Gastroesophageal sphincter (tissue), 4 donors: ENCODE measurements at regions not wholly inside any gene's neighbourhood (a gene's known extent, or its start where the extent isn't known, plus 50 kb on each side); places are given as distances from the start of the nearest gene placed in this dataset.

ENCODE experiments used
- ATAC-seq: fragments of 150-250 bp; one replicate; pipeline ENCODE4 v1.9.1; 2016; ENCODE audit warnings: mild to moderate bottlenecking, moderate library complexity
- H3K27ac ChIP-seq, 4 donors: fragments of 200-600 bp; sonication (generic) in 3 of 4; 1 replicate in 3 of 4; 2 replicates in 1 of 4; pipeline ENCODE4 v1.5.1; 2016 to 2019
- H3K27me3 ChIP-seq: fragments of 200-600 bp; sonication (generic); one replicate; pipeline ENCODE4 v1.5.1; 2019
- H3K36me3 ChIP-seq, 2 donors: fragments of 200-600 bp; sonication (generic); one replicate each; pipeline ENCODE4 v1.5.1; 2019; ENCODE audit warnings: control low read depth in 1 of 2
- H3K4me1 ChIP-seq, 3 donors: fragments of 200-600 bp; sonication (generic); 1 replicate in 2 of 3; 2 replicates in 1 of 3; pipeline ENCODE4 v1.5.1; 2016 to 2019; ENCODE audit warnings: control low read depth in 2 of 3
- H3K4me3 ChIP-seq, 2 donors: fragments of 200-600 bp; sonication (generic); one replicate each; pipeline ENCODE4 v1.5.1; 2019; ENCODE audit warnings: mild to moderate bottlenecking in 1 of 2, moderate library complexity in 1 of 2
- H3K9me3 ChIP-seq, 3 donors: fragments of 200-600 bp; sonication (generic); one replicate each; pipeline ENCODE4 v1.5.1; 2017 to 2019; ENCODE audit warnings: control low read depth in 2 of 3
- EP300 ChIP-seq: sonication (generic); formaldehyde crosslinking; IDR thresholded peaks from one replicate; pipeline ENCODE4 v1.6.1; 2017; ENCODE audit warnings: antibody characterized with exemption, mild to moderate bottlenecking
- POLR2A ChIP-seq, 2 donors: fragments of 450-650 bp; IDR thresholded peaks; one replicate each; pipeline ENCODE4 v1.6.1; 2017; ENCODE audit warnings: antibody characterized with exemption in 2 of 2, mild to moderate bottlenecking in 2 of 2, moderate library complexity in 1 of 2
- POLR2AphosphoS5 ChIP-seq: sonication (generic); formaldehyde crosslinking; IDR thresholded peaks from one replicate; pipeline ENCODE4 v1.6.1; 2017; ENCODE audit warnings: antibody characterized with exemption
- WGBS, 2 donors: methylation state at CpG; one replicate each; pipeline ENCODE4 v1.1.5; 2018; ENCODE audit warnings: low coverage in 1 of 2; 5-methylcytosine and 5-hydroxymethylcytosine counted together
- TF ChIP-seq, protein P1 (sequence below), 4 experiments: fragments of 200-600 bp in 2 of 4; fragments of 450-650 bp in 2 of 4; sonication (generic) in 1 of 4; IDR thresholded peaks; one replicate each; pipeline ENCODE4 v1.5.1; 2017 to 2019; ENCODE audit warnings: antibody characterized with exemption in 4 of 4, mild to moderate bottlenecking in 2 of 4, moderate library complexity in 2 of 4

DNA sequence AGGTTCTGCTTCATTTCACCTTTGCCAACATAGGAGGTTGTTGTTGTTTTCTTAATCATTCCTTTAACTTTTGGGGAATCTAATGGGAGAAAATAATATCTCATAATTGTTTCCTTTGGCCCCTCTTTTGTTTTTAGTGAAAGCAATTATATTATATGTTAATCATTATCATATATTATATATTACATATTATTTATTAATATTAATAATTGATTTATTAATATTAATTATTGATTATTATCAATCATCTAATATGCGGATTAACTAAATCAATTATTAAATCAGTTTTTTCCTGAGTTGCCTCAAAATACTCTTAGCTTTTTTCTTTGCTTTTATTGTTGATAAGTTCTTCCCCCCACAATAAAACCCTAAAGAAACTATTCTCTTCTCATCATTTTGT is 443.8 kb downstream of the GATA3 start:
- ATAC-seq, result no peak
- TF ChIP-seq POLR2A (IDR thresholded peaks at IDR 0.05) (no peak), POLR2AphosphoS5 (no peak), EP300 (no peak)
- TF ChIP-seq, protein P1, sequence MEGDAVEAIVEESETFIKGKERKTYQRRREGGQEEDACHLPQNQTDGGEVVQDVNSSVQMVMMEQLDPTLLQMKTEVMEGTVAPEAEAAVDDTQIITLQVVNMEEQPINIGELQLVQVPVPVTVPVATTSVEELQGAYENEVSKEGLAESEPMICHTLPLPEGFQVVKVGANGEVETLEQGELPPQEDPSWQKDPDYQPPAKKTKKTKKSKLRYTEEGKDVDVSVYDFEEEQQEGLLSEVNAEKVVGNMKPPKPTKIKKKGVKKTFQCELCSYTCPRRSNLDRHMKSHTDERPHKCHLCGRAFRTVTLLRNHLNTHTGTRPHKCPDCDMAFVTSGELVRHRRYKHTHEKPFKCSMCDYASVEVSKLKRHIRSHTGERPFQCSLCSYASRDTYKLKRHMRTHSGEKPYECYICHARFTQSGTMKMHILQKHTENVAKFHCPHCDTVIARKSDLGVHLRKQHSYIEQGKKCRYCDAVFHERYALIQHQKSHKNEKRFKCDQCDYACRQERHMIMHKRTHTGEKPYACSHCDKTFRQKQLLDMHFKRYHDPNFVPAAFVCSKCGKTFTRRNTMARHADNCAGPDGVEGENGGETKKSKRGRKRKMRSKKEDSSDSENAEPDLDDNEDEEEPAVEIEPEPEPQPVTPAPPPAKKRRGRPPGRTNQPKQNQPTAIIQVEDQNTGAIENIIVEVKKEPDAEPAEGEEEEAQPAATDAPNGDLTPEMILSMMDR (IDR thresholded peaks at IDR 0.05), result no peak
- no peaks in the 10 kb centered on the region for H3K9me3 ChIP-seq
- no peaks in the 10 kb centered on the region for H3K36me3 ChIP-seq
- WGBS, 2 donors, result 90 to 91% methylated on average over 1 of the region's 1 CpG
- H3K4me1 ChIP-seq, result no peaks in the 10 kb centered on the region
- H3K4me3 ChIP-seq, result no peak overlapping the region
- no peaks in the 10 kb centered on the region for H3K27me3 ChIP-seq
- H3K27ac ChIP-seq, result no peak overlapping the region

DNA sequence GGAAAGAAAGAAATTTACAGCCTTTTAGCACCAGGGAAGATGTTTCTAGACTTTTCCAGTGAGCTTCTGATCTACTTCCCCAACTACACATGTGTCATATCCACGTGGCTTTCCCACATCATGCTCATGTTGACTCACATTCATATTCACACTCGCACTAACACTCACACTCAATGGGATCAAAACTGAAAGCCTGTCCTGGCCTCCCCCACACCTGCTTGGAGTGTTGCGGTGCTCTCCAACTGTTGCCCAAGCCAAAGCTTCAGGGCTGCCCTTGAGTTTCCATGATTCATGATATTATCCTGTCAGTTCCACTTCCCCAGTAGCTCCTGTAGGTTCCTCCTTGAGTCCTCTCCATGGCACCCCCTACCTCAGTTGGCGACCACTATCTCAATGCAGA is 444.4 kb downstream of the GATA3 start:
- Histone ChIP-seq H3K9me3 (no peaks in the 10 kb centered on the region), H3K27ac (no peak overlapping the region), H3K4me1 (no peaks in the 10 kb centered on the region), H3K4me3 (no peak overlapping the region), H3K36me3 (no peaks in the 10 kb centered on the region), H3K27me3 (no peaks in the 10 kb centered on the region)
- no peak for ATAC-seq
- 69 to 74% methylated on average over 4 of the region's 4 CpGs for WGBS, 2 donors
- TF ChIP-seq, protein P1 (IDR thresholded peaks at IDR 0.05), result no peak
- TF ChIP-seq POLR2AphosphoS5, result no peak
- TF ChIP-seq EP300, result no peak
- TF ChIP-seq POLR2A (IDR thresholded peaks at IDR 0.05), result no peak

DNA sequence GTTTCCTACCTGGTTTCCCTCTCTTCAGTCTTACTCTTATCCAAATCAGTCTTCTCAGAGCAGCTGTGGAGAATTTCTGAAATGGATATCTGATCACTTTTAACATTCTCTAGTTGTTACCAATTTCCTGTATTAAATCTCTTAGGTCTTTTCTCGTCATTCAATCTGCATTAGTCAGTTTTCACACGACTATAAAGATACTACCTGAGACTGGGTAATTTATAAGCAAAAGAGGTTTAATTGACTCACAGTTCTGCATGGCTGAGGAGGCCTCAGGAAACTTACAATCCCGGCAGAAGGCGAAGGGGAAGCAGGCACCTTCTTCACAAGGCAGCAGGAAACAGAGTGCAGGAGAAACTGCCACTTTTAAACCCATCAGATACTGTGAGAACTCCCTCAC is 444.8 kb downstream of the GATA3 start:
- no peaks in the 10 kb centered on the region for H3K9me3 ChIP-seq
- no peak overlapping the region for H3K4me3 ChIP-seq
- no peaks in the 10 kb centered on the region for H3K27me3 ChIP-seq
- H3K4me1 ChIP-seq, result no peaks in the 10 kb centered on the region
- H3K36me3 ChIP-seq, result no peaks in the 10 kb centered on the region
- TF ChIP-seq POLR2A (IDR thresholded peaks at IDR 0.05) (no peak), POLR2AphosphoS5 (no peak), EP300 (no peak)
- TF ChIP-seq, protein P1 (IDR thresholded peaks at IDR 0.05), result no peak
- no peak for ATAC-seq
- 57 to 62% methylated on average over 1 to 4 of the region's 4 CpGs for WGBS, 2 donors
- no peak overlapping the region for H3K27ac ChIP-seq

DNA sequence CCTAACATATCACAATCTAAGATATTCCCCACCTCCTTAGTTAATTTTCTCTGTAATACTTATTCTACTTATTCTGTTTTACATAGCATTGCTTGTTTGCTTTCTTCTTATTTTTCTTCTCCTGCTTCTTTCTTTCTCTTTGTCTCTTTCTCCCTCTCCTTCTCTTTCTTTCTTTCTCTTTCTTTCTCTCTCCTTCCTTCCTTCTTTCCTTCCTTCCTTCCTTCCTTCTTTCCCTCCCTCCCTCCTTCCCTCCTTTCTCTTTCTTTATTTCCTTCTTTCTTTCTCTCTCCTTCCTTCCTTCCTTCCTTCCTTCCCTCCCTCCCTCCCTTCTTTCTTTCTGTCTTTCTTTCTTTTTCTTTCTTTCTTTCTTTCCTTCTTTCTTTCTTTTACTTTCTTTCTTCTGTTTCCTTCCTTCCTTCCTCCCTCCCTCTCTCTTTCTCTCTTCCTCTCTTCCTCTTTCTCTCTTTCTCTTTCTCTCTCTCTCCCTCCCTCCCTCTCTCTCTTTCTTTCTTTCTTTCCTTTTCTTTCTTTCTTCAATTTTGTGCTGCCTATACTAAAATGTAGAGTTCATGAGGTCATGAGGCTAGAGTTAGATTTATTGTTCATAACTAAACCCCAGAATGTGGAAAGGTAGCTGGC is 445.4 kb downstream of the GATA3 start:
- no peaks in the 10 kb centered on the region for H3K36me3 ChIP-seq
- TF ChIP-seq EP300, result no peak
- no peak for TF ChIP-seq POLR2AphosphoS5
- no peak for TF ChIP-seq POLR2A (IDR thresholded peaks at IDR 0.05)
- TF ChIP-seq, protein P1 (IDR thresholded peaks at IDR 0.05), result no peak
- no peak for ATAC-seq
- H3K4me1 ChIP-seq, result no peaks in the 10 kb centered on the region
- H3K27me3 ChIP-seq, result peaks cover under 1% of the 10 kb centered on the region
- no peak overlapping the region for H3K4me3 ChIP-seq
- no peaks in the 10 kb centered on the region for H3K9me3 ChIP-seq
- H3K27ac ChIP-seq, result no peak overlapping the region

DNA sequence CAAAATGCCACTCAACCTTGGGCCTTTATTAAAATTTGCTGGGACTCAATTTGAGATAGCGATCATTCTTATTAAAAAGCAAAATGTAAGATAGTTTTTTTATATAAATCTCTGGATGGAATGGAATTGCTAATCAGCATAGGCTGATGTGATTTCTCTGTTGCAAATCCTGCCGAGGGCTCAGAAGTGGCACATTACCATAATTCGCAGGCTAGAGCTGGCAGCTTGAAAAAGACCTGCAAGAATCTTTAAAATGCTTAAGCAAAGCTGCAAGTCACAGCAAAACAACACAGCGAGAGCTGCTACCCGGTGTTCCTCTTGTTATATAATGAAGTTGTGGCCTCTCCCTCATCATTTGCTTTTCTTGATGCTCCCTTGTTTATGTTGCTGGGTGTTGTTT is 448.1 kb downstream of the GATA3 start:
- H3K4me3 ChIP-seq, result no peak overlapping the region
- H3K4me1 ChIP-seq, result no peaks in the 10 kb centered on the region
- no peak for ATAC-seq
- H3K27ac ChIP-seq, result no peak overlapping the region
- no peaks in the 10 kb centered on the region for H3K36me3 ChIP-seq
- H3K9me3 ChIP-seq, result no peaks in the 10 kb centered on the region
- peaks cover 25% of the 10 kb centered on the region for H3K27me3 ChIP-seq
- 46 to 59% methylated on average over 5 of the region's 5 CpGs for whole genome bisulfite sequencing, 2 donors
- TF ChIP-seq POLR2AphosphoS5, result no peak
- TF ChIP-seq, protein P1 (IDR thresholded peaks at IDR 0.05), result no peak
- no peak for TF ChIP-seq POLR2A (IDR thresholded peaks at IDR 0.05)
- TF ChIP-seq EP300, result no peak
